Adrenal gland (tissue), 9 donors: ENCODE measurements at regions not wholly inside any gene's neighbourhood (a gene's known extent, or its start where the extent isn't known, plus 50 kb on each side); places are given as distances from the start of the nearest gene placed in this dataset.

Experiments
- DNase-seq, 7 donors: peaks; one replicate each; pipeline ENCODE4 v3.0.0-alpha.2; 2019 to 2020
- H3K27ac ChIP-seq, 5 donors: fragments of 200-600 bp; sonication (generic) in 4 of 5; 1 replicate in 3 of 5; 2 replicates in 2 of 5; pipeline versions ENCODE4 v1.5.1 to v1.8.0; 2016 to 2020; ENCODE audit warnings: mild to moderate bottlenecking in 1 of 5
- H3K27me3 ChIP-seq: fragments of 200-600 bp; 2 replicates; pipeline ENCODE4 v1.8.0; 2021
- H3K36me3 ChIP-seq, 2 donors: fragments of 200-600 bp; replicated peaks in 1 of 2; 1 replicate in 1 of 2; 2 replicates in 1 of 2; pipeline versions ENCODE4 v1.5.1 to v1.8.0; 2018 to 2022
- H3K4me1 ChIP-seq, 2 donors: fragments of 200-600 bp; replicated peaks in 1 of 2; 1 replicate in 1 of 2; 2 replicates in 1 of 2; pipeline versions ENCODE4 v1.5.1 to v1.8.0; 2018 to 2021
- H3K4me3 ChIP-seq, 4 donors: fragments of 200-600 bp; sonication (generic) in 3 of 4; one replicate each; pipeline ENCODE4 v1.5.1; 2016 to 2018
- H3K9me3 ChIP-seq, 3 donors: fragments of 200-600 bp; sonication (generic) in 1 of 3; replicated peaks in 1 of 3; 1 replicate in 2 of 3; 2 replicates in 1 of 3; pipeline versions ENCODE4 v1.5.1 to v1.8.0; 2016 to 2021
- POLR2A ChIP-seq, 2 donors: fragments of 450-650 bp; IDR thresholded peaks; one replicate each; pipeline ENCODE4 v1.6.1; 2017; ENCODE audit warnings: antibody characterized with exemption in 2 of 2, mild to moderate bottlenecking in 2 of 2, moderate library complexity in 1 of 2
- WGBS, 4 donors: extraction: QIAGEN DNeasy Blood & Tissue Kit in 2 of 4; methylation state at CpG; one replicate each; pipeline versions ENCODE4 v1.1.5 to v1.1.7; 2013 to 2017; 5-methylcytosine and 5-hydroxymethylcytosine counted together
- intact Hi-C, 2 donors: fragments of 100-400 bp; cut with DNase I; formaldehyde crosslinking; loops; one replicate each; pipeline versions ENCODE4 v1.14.1 to v1.15.0; 2022 to 2023
- TF ChIP-seq, protein P1 (sequence below), 6 experiments: fragments of 450-650 bp in 4 of 6; fragments of 200-600 bp in 2 of 6; sonication (generic) in 1 of 6; IDR thresholded peaks; 1 replicate in 5 of 6; 2 replicates in 1 of 6; pipeline versions ENCODE4 v1.5.1 to v1.8.0; 2016 to 2021; ENCODE audit warnings: antibody characterized with exemption in 6 of 6, mild to moderate bottlenecking in 2 of 6, moderate library complexity in 1 of 6
- donor health status: healthy with polysubstance abuse.
- donor health status: Bipolar disorder and iron deficiency.
- donor health status: DM: yes; HTN: yes; CAD: no.
- donor health status: DM: no; HTN: no; CAD: no.
- donor health status: DM: no; HTN: no; CAD: no.

DNA sequence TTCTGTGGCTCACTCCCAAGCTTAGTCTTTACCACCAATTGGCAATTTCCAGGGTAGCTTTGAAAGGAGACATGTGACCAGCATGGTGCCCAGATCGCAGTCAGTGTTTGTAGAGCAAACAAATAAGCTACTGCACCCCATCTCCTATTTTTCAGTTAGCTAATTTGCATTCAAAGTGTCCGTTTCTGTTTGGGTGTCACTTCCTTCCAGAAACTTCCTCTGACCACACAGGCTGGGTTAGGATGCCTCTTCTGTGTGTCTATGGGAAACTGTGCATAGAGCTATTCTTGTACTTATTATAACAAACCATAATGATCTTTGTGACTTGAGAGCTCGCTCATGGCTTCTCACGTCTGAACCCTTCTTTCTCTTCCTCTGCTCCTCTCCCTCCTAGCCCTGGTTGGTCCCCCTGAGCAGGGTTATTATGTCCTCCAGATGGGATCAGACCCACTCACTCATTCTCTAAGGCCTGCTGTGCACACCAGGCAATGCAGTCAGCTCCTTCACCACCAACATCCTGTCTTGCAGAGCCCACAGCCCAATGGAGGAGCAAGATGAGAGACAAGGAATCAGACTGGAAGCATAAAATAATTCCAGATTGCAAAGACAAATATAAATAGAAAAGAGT, 101.2 kb upstream of the ALK start:
- Histone ChIP-seq H3K4me3 (no peak overlapping the region), H3K36me3 (no peaks in the 10 kb centered on the region), H3K9me3 (no peaks in the 10 kb centered on the region), H3K27me3 (no peaks in the 10 kb centered on the region), H3K4me1 (no peaks in the 10 kb centered on the region), H3K27ac (no peak overlapping the region)
- intact Hi-C loops: no loop called here
- DNase-seq: no peak
- WGBS, 4 donors: 67 to 75% (median 69%) methylated on average over 4 of the region's 4 CpGs
- TF ChIP-seq, protein P1, sequence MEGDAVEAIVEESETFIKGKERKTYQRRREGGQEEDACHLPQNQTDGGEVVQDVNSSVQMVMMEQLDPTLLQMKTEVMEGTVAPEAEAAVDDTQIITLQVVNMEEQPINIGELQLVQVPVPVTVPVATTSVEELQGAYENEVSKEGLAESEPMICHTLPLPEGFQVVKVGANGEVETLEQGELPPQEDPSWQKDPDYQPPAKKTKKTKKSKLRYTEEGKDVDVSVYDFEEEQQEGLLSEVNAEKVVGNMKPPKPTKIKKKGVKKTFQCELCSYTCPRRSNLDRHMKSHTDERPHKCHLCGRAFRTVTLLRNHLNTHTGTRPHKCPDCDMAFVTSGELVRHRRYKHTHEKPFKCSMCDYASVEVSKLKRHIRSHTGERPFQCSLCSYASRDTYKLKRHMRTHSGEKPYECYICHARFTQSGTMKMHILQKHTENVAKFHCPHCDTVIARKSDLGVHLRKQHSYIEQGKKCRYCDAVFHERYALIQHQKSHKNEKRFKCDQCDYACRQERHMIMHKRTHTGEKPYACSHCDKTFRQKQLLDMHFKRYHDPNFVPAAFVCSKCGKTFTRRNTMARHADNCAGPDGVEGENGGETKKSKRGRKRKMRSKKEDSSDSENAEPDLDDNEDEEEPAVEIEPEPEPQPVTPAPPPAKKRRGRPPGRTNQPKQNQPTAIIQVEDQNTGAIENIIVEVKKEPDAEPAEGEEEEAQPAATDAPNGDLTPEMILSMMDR (IDR thresholded peaks at IDR 0.05): no peak
- no peak for TF ChIP-seq POLR2A (IDR thresholded peaks at IDR 0.05)

- H3K36me3 ChIP-seq: no peaks in the 10 kb centered on the region
- no peak overlapping the region for H3K27ac ChIP-seq
- H3K9me3 ChIP-seq: no peaks in the 10 kb centered on the region
- H3K27me3 ChIP-seq: no peaks in the 10 kb centered on the region
- TF ChIP-seq POLR2A (IDR thresholded peaks at IDR 0.05): no peak
- TF ChIP-seq, protein P1 (IDR thresholded peaks at IDR 0.05): no peak
- intact Hi-C loops: no loop called here
- no peak for DNase-seq
- H3K4me1 ChIP-seq: no peaks in the 10 kb centered on the region
- H3K4me3 ChIP-seq: no peak overlapping the region
- WGBS, 4 donors: 76 to 91% (median 86%) methylated on average over 2 of the region's 2 CpGs
Measured at GRCh38 chr2:30024281-30024680, 102.9 kb upstream of the ALK start.

GRCh38 chr2:30026091-30027055, 105.0 kb upstream of the ALK start:
- WGBS, 4 donors: 38 to 53% (median 41%) methylated on average over 15 to 23 of the region's 23 CpGs
- no peaks in the 10 kb centered on the region for H3K27me3 ChIP-seq
- H3K9me3 ChIP-seq: no peaks in the 10 kb centered on the region
- intact Hi-C loops: loop anchor here in 1 of 2 donors (5.0 kb wide), 1 partner anchor 104 kb away; the partner anchor contains the start of gene ALK
- TF ChIP-seq, protein P1 (IDR thresholded peaks at IDR 0.05): peak; percentile 18 to 62 (median 57)
- TF ChIP-seq POLR2A (IDR thresholded peaks at IDR 0.05): no peak
- H3K36me3 ChIP-seq: no peaks in the 10 kb centered on the region
- no peak overlapping the region for H3K4me3 ChIP-seq
- peak; percentile 21 to 90 (median 52) for DNase-seq
- H3K4me1 ChIP-seq: no peaks in the 10 kb centered on the region
- H3K27ac ChIP-seq: peak overlapping the region in 1 of 5 donors; percentile 49

DNA sequence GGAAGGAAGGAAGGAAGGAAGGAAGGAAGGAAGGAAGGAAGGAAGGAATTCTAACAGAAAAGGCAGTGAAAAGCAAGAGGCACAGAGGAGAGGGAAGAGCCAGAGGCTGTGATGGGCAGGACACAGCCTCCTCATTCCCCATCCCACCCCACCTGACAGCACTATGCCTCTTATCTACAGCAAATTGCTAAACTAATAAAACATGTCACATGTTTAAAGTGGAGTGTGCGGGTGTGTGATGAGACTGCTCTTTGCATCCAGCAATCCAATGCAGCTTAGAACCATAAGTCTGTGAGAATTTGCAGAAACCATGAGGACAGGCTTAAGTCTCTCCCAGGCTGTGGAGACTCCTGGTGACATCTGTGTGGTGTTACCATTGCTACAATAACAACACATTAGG, 108.4 kb upstream of the ALK start:
- Histone ChIP-seq H3K9me3 (no peaks in the 10 kb centered on the region), H3K27ac (no peak overlapping the region), H3K36me3 (no peaks in the 10 kb centered on the region), H3K4me3 (no peak overlapping the region), H3K4me1 (no peaks in the 10 kb centered on the region), H3K27me3 (no peaks in the 10 kb centered on the region)
- TF ChIP-seq, protein P1 (IDR thresholded peaks at IDR 0.05): no peak
- no peak for TF ChIP-seq POLR2A (IDR thresholded peaks at IDR 0.05)
- WGBS, 4 donors: 82 to 92% (median 85%) methylated on average over 1 of the region's 1 CpG
- DNase-seq: no peak
- intact Hi-C loops: loop anchor here in 1 of 2 donors (5.0 kb wide), 1 partner anchor 108 kb away; the partner anchor contains the start of gene ALK
